HEK293T (cell line): ENCODE measurements at regions not wholly inside any gene's neighbourhood (a gene's known extent, or its start where the extent isn't known, plus 50 kb on each side); places are given as distances from the start of the nearest gene placed in this dataset.

Source experiments
- ARNT ChIP-seq: fragments of 450-650 bp; IDR thresholded peaks from 2 replicates; pipeline ENCODE4 v1.6.1; 2017; ENCODE audit warnings: mild to moderate bottlenecking
- BHLHE40 ChIP-seq: fragments of 450-650 bp; IDR thresholded peaks from 2 replicates; pipeline ENCODE4 v1.6.1; 2016; ENCODE audit warnings: mild to moderate bottlenecking, moderate library complexity, borderline replicate concordance
- FOXA1 ChIP-seq: fragments of 450-650 bp; IDR thresholded peaks from 2 replicates; pipeline ENCODE4 v1.6.1; 2016; ENCODE audit warnings: mild to moderate bottlenecking
- FOXK2 ChIP-seq: fragments of 450-650 bp; IDR thresholded peaks from 2 replicates; pipeline ENCODE4 v1.6.1; 2016; ENCODE audit warnings: mild to moderate bottlenecking
- LEF1 ChIP-seq: fragments of 450-650 bp; IDR thresholded peaks from 2 replicates; pipeline ENCODE4 v1.6.1; 2017; ENCODE audit warnings: mild to moderate bottlenecking, borderline replicate concordance
- SP1 ChIP-seq: fragments of 450-650 bp; IDR thresholded peaks from 2 replicates; pipeline ENCODE4 v1.6.1; 2017

DNA sequence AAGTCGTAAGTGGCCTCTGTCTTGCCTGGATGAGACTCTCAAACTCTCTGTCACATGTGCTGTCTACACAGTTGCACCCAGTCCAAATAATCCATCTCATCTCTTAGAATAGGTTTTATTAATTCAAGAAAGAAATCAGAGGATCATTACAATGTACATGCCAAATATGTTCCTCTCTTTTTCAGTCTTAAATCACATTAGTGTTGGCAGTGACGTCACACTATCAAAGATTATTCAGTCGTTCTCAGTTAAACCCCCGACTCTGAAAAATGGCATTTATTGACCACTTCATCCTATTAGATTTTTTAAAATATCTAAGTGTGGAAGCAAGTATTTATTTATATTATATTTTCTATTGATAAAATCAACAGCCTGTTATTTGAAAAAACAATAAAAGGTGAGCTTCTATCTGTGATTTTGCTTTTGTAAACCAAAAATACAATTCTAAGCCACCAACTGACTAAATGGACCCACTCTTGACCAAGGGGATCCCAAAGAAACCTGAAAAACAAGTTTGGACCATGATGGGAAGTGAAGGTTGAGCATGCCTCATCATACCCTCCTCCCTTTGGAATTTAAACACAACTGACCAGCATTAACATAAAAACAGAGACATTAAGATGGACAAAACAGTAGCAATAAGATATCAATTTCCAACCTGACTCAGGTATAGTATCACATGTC, 1894.4 kb upstream of the LRRTM1 start:
- no peak for TF ChIP-seq FOXK2
- TF ChIP-seq LEF1: no peak
- TF ChIP-seq SP1: no peak
- TF ChIP-seq FOXA1: no peak
- TF ChIP-seq BHLHE40: no peak
- no peak for TF ChIP-seq ARNT
